Skeletal muscle tissue (tissue), 3 donors: ENCODE measurements at regions not wholly inside any gene's neighbourhood (a gene's known extent, or its start where the extent isn't known, plus 50 kb on each side); places are given as distances from the start of the nearest gene placed in this dataset.

Experiments used
- H3K27ac ChIP-seq: one replicate; pipeline ENCODE4 v1.7.0; 2013; ENCODE audit warnings: mild to moderate bottlenecking, low read depth, low read length, inconsistent platforms
- H3K27me3 ChIP-seq, 3 donors: one replicate each; pipeline ENCODE4 v1.7.0; 2013; ENCODE audit warnings: low read length in 3 of 3; ENCODE audit not compliant: control insufficient read depth in 3 of 3, insufficient read depth in 3 of 3
- H3K36me3 ChIP-seq, 3 donors: one replicate each; pipeline ENCODE4 v1.7.0; 2013; ENCODE audit warnings: low read length in 3 of 3; ENCODE audit not compliant: control insufficient read depth in 3 of 3, insufficient read depth in 3 of 3
- H3K4me1 ChIP-seq, 3 donors: one replicate each; pipeline ENCODE4 v1.7.0; 2013; ENCODE audit warnings: low read length in 3 of 3, mild to moderate bottlenecking in 3 of 3; ENCODE audit not compliant: control insufficient read depth in 3 of 3, insufficient read depth in 3 of 3
- H3K4me3 ChIP-seq, 3 donors: one replicate each; pipeline ENCODE4 v1.7.0; 2013; ENCODE audit warnings: low read length in 3 of 3
- H3K9ac ChIP-seq, 3 donors: one replicate each; pipeline ENCODE4 v1.7.0; 2013; ENCODE audit warnings: low read length in 3 of 3, mild to moderate bottlenecking in 3 of 3, moderate library complexity in 2 of 3, low read depth in 1 of 3
- H3K9me3 ChIP-seq, 3 donors: one replicate each; pipeline ENCODE4 v1.7.0; 2013; ENCODE audit warnings: low read length in 3 of 3; ENCODE audit not compliant: control insufficient read depth in 3 of 3
- donor health status: Osteomylitis.

GRCh38 chr1:116253566-116254382 is 119.3 kb upstream of the ATP1A1 start:
- no peaks in the 10 kb centered on the region for H3K36me3 ChIP-seq
- no peaks in the 10 kb centered on the region for H3K27me3 ChIP-seq
- no peak overlapping the region for H3K4me3 ChIP-seq
- peaks cover 6 to 14% (median 8%) of the 10 kb centered on the region in 3 donors for H3K4me1 ChIP-seq
- H3K27ac ChIP-seq = no peak overlapping the region
- no peaks in the 10 kb centered on the region for H3K9me3 ChIP-seq
- H3K9ac ChIP-seq = no peak overlapping the region

DNA sequence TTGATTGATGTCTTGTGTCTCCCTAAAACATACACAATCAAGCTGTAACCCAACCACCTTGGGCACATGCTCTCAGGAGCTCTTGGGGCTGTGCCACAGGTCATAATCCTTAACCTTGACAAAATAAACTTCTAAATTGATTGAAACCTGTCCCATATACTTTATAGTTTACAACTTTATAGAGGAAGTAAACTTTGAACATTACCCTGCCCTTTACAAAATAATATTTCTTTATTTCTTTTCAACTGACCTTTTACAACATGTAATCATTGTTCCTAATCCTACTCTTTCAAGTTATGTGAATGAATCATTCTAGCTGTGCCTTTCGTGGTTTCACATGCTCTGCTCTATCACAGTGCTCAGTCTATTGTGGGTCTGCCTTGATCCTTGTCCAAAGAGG is 118.3 kb upstream of the ATP1A1 start:
- Histone ChIP-seq H3K9ac (no peak overlapping the region), H3K4me3 (no peak overlapping the region), H3K4me1 (peaks cover 6 to 14% (median 8%) of the 10 kb centered on the region in 3 donors), H3K27ac (no peak overlapping the region), H3K9me3 (no peaks in the 10 kb centered on the region), H3K36me3 (no peaks in the 10 kb centered on the region), H3K27me3 (no peaks in the 10 kb centered on the region)

GRCh38 chr1:116255486-116256285 is 117.4 kb upstream of the ATP1A1 start:
- Histone ChIP-seq H3K9me3 (no peaks in the 10 kb centered on the region), H3K4me3 (no peak overlapping the region), H3K4me1 (peaks cover 6 to 14% (median 8%) of the 10 kb centered on the region in 3 donors), H3K9ac (no peak overlapping the region), H3K36me3 (no peaks in the 10 kb centered on the region), H3K27me3 (no peaks in the 10 kb centered on the region), H3K27ac (no peak overlapping the region)

- Histone ChIP-seq H3K4me1 (peaks cover 6 to 14% (median 8%) of the 10 kb centered on the region in 3 donors), H3K27ac (no peak overlapping the region), H3K36me3 (no peaks in the 10 kb centered on the region), H3K9me3 (no peaks in the 10 kb centered on the region), H3K4me3 (no peak overlapping the region), H3K27me3 (no peaks in the 10 kb centered on the region), H3K9ac (no peak overlapping the region)
Measured at GRCh38 chr1:116256286-116256649, 116.8 kb upstream of the ATP1A1 start.

DNA sequence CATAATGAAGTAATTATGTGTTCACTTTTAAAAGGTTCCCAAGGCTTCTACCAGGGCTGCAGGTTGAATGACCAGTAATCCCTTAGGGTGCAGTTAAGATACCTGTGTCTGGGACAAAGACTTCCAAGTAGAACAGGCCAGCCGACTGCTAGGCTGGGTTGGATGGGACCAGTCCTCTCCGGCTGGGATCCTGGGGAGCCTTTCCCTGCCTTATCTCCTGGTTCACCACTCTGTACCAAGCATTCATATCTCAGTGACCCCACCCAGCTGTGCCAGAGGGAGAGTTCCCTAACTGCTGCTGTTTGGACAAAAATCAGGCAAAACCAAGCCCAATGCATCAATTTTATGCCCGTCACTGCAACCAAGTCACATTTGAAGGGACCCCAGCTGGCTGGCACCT is 116.2 kb upstream of the ATP1A1 start:
- peaks cover 6 to 14% (median 8%) of the 10 kb centered on the region in 3 donors for H3K4me1 ChIP-seq
- H3K27ac ChIP-seq = no peak overlapping the region
- no peak overlapping the region for H3K9ac ChIP-seq
- H3K36me3 ChIP-seq = no peaks in the 10 kb centered on the region
- H3K4me3 ChIP-seq = no peak overlapping the region
- H3K27me3 ChIP-seq = no peaks in the 10 kb centered on the region
- no peaks in the 10 kb centered on the region for H3K9me3 ChIP-seq

DNA sequence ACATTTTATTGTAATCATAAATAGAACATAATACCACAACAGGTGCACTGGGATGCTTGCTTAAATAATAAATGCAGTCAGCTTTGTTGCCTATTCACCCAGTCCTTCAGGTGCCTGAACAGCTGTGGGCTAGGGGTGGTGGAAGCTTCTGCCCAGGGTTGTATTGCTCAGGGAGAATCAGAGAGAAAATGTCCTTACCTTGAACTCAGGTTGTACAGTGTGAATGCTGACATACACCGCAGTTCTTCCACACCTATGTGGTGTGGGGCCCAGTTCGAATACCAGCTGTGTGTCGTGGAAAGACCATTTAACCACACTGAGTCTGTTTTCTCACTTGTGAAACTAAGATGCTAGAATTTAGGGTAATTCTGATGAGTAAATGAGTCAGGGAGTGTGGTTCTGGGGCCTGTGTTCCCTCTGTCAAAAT is 115.7 kb upstream of the ATP1A1 start:
- no peak overlapping the region for H3K4me3 ChIP-seq
- no peaks in the 10 kb centered on the region for H3K27me3 ChIP-seq
- peaks cover 6 to 14% (median 8%) of the 10 kb centered on the region in 3 donors for H3K4me1 ChIP-seq
- no peak overlapping the region for H3K27ac ChIP-seq
- no peaks in the 10 kb centered on the region for H3K36me3 ChIP-seq
- H3K9me3 ChIP-seq = no peaks in the 10 kb centered on the region
- no peak overlapping the region for H3K9ac ChIP-seq

DNA sequence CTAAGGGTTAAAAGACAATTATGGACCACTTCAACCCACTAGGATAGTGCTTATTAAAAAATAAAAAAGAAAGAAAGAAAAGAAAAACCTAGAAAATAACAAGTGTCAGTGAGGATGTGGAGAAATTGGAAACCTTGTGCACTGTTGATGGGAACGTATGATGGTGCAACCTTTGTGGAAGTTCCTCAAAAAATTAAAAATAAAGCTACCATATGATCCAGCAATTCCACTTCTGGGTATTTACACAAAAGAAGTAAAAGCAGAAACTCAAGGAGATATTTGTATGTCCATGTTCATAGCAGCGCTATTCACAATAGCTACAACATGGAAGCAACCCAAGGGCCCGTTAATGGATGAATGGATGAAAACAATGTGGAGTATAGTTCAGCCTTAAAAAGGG is 115.2 kb upstream of the ATP1A1 start:
- Histone ChIP-seq H3K9me3 (no peaks in the 10 kb centered on the region), H3K27me3 (no peaks in the 10 kb centered on the region), H3K4me1 (peaks cover 6 to 14% (median 8%) of the 10 kb centered on the region in 3 donors), H3K36me3 (no peaks in the 10 kb centered on the region), H3K4me3 (no peak overlapping the region), H3K27ac (no peak overlapping the region), H3K9ac (no peak overlapping the region)

- Histone ChIP-seq H3K4me1 (peaks cover 6 to 14% (median 8%) of the 10 kb centered on the region in 3 donors), H3K4me3 (no peak overlapping the region), H3K36me3 (no peaks in the 10 kb centered on the region), H3K9ac (no peak overlapping the region), H3K27ac (no peak overlapping the region), H3K9me3 (no peaks in the 10 kb centered on the region), H3K27me3 (no peaks in the 10 kb centered on the region)
Measured at GRCh38 chr1:116258668-116259419, 114.2 kb upstream of the ATP1A1 start.

GRCh38 chr1:116259663-116260062 is 113.4 kb upstream of the ATP1A1 start:
- Histone ChIP-seq H3K9ac (no peak overlapping the region), H3K4me1 (peaks cover 6 to 14% (median 8%) of the 10 kb centered on the region in 3 donors), H3K9me3 (no peaks in the 10 kb centered on the region), H3K36me3 (no peaks in the 10 kb centered on the region), H3K27ac (no peak overlapping the region), H3K4me3 (no peak overlapping the region), H3K27me3 (no peaks in the 10 kb centered on the region)
